Stimulated activated CD4-positive, alpha-beta T cell treated with anti-CD3 and anti-CD28 coated beads, Interleukin-12 subunit alpha, Interleukin-12 subunit beta, amount 100 ng/mL, for 24 hours (primary cell): ENCODE measurements at regions not wholly inside any gene's neighbourhood (a gene's known extent, or its start where the extent isn't known, plus 50 kb on each side); places are given as distances from the start of the nearest gene placed in this dataset.

Experiments used
- DNase-seq, 2 experiments: peaks; one replicate each; pipeline ENCODE4 v3.0.0-alpha.2; 2020; ENCODE audit warnings: low read depth in 2 of 2

GRCh38 chr1:96964761-96965160 lies 243.2 kb downstream of the PTBP2 start:
- DNase-seq, result no peak

- DNase-seq, result peak; percentile 50 to 74
Observed at GRCh38 chr1:96966536-96967138, 245.1 kb downstream of the PTBP2 start.

GRCh38 chr1:96967311-96967710 lies 245.7 kb downstream of the PTBP2 start:
- DNase-seq, result no peak

- no peak for DNase-seq
Observed at GRCh38 chr1:96968541-96968940, 247.0 kb downstream of the PTBP2 start.

GRCh38 chr1:96968983-96969382 lies 247.4 kb downstream of the PTBP2 start:
- DNase-seq, result no peak

- no peak for DNase-seq
Observed at GRCh38 chr1:96969656-96970163, 248.1 kb downstream of the PTBP2 start.

- DNase-seq, result no peak
Observed at GRCh38 chr1:96971439-96971838, 249.9 kb downstream of the PTBP2 start.

GRCh38 chr1:96971849-96972602 lies 250.4 kb downstream of the PTBP2 start:
- DNase-seq, result no peak

GRCh38 chr1:96973605-96974004 lies 252.0 kb downstream of the PTBP2 start:
- no peak for DNase-seq

GRCh38 chr1:96978444-96978843 lies 256.9 kb downstream of the PTBP2 start:
- no peak for DNase-seq

GRCh38 chr1:96978901-96979300 lies 257.3 kb downstream of the PTBP2 start:
- no peak for DNase-seq

- no peak for DNase-seq
Observed at GRCh38 chr1:96979304-96980268, 258.0 kb downstream of the PTBP2 start.

GRCh38 chr1:96980448-96980847 lies 258.9 kb downstream of the PTBP2 start:
- no peak for DNase-seq

- no peak for DNase-seq
Observed at GRCh38 chr1:96981181-96981580, 259.6 kb downstream of the PTBP2 start.

GRCh38 chr1:96982118-96982517 lies 260.5 kb downstream of the PTBP2 start:
- DNase-seq, result no peak

- DNase-seq, result no peak
Observed at GRCh38 chr1:96983866-96984265, 262.3 kb downstream of the PTBP2 start.

- no peak for DNase-seq
Observed at GRCh38 chr1:96987186-96987703, 265.7 kb downstream of the PTBP2 start.

- no peak for DNase-seq
Observed at GRCh38 chr1:96989302-96989701, 267.7 kb downstream of the PTBP2 start.

GRCh38 chr1:96990136-96990535 lies 268.6 kb downstream of the PTBP2 start:
- no peak for DNase-seq

GRCh38 chr1:96991261-96991660 lies 269.7 kb downstream of the PTBP2 start:
- no peak for DNase-seq

- no peak for DNase-seq
Observed at GRCh38 chr1:96992871-96993270, 271.3 kb downstream of the PTBP2 start.

- DNase-seq, result no peak
Observed at GRCh38 chr1:96995351-96995750, 273.8 kb downstream of the PTBP2 start.
